Gastrocnemius medialis (tissue), 4 donors: ENCODE measurements at regions not wholly inside any gene's neighbourhood (a gene's known extent, or its start where the extent isn't known, plus 50 kb on each side); places are given as distances from the start of the nearest gene placed in this dataset.

Source experiments
- POLR2A ChIP-seq, 2 donors: fragments of 450-650 bp; IDR thresholded peaks; one replicate each; pipeline ENCODE4 v1.6.1; 2017; ENCODE audit warnings: antibody characterized with exemption in 2 of 2, mild to moderate bottlenecking in 2 of 2, moderate library complexity in 2 of 2
- TF ChIP-seq, protein P1 (sequence below), 5 experiments: fragments of 450-650 bp in 3 of 5; fragments of 200-600 bp in 2 of 5; sonication (generic) in 2 of 5; IDR thresholded peaks in 4 of 5; conservative IDR thresholded peaks in 1 of 5; 1 replicate in 4 of 5; 2 replicates in 1 of 5; pipeline ENCODE4 v1.5.1; 2016 to 2019; ENCODE audit warnings: antibody characterized with exemption in 5 of 5, mild to moderate bottlenecking in 3 of 5, moderate library complexity in 3 of 5

DNA sequence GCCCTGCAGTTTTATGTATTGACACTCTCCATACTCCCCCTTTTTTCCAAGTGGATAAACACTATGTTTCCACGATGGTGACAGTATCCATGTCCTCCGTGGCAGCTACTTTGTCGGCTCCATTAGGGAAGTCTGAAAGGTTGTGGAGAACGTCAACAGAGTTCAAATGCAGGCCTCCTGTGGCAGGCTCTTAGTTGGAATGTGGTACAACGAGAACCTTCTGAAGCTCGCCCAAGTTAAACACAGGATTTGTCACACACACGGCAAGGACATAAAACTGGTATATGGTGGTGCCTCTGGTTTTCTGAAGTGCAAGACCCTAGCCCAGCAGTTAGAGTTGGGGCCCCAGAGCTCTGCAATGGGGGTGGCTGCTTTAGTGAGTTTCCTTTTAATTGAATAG, 187.0 kb upstream of the TAB2 start:
- TF ChIP-seq, protein P1, sequence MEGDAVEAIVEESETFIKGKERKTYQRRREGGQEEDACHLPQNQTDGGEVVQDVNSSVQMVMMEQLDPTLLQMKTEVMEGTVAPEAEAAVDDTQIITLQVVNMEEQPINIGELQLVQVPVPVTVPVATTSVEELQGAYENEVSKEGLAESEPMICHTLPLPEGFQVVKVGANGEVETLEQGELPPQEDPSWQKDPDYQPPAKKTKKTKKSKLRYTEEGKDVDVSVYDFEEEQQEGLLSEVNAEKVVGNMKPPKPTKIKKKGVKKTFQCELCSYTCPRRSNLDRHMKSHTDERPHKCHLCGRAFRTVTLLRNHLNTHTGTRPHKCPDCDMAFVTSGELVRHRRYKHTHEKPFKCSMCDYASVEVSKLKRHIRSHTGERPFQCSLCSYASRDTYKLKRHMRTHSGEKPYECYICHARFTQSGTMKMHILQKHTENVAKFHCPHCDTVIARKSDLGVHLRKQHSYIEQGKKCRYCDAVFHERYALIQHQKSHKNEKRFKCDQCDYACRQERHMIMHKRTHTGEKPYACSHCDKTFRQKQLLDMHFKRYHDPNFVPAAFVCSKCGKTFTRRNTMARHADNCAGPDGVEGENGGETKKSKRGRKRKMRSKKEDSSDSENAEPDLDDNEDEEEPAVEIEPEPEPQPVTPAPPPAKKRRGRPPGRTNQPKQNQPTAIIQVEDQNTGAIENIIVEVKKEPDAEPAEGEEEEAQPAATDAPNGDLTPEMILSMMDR (IDR thresholded peaks at IDR 0.05 in 4 of 5, conservative IDR thresholded peaks at IDR 0.05 in 1 of 5): no peak
- no peak for TF ChIP-seq POLR2A (IDR thresholded peaks at IDR 0.05)
